Gastrocnemius medialis (tissue), 4 donors: ENCODE measurements at regions not wholly inside any gene's neighbourhood (a gene's known extent, or its start where the extent isn't known, plus 50 kb on each side); places are given as distances from the start of the nearest gene placed in this dataset.

ENCODE experiments used
- POLR2A ChIP-seq, 2 donors: fragments of 450-650 bp; IDR thresholded peaks; one replicate each; pipeline ENCODE4 v1.6.1; 2017; ENCODE audit warnings: antibody characterized with exemption in 2 of 2, mild to moderate bottlenecking in 2 of 2, moderate library complexity in 2 of 2
- TF ChIP-seq, protein P1 (sequence below), 5 experiments: fragments of 450-650 bp in 3 of 5; fragments of 200-600 bp in 2 of 5; sonication (generic) in 2 of 5; IDR thresholded peaks in 4 of 5; conservative IDR thresholded peaks in 1 of 5; 1 replicate in 4 of 5; 2 replicates in 1 of 5; pipeline ENCODE4 v1.5.1; 2016 to 2019; ENCODE audit warnings: antibody characterized with exemption in 5 of 5, mild to moderate bottlenecking in 3 of 5, moderate library complexity in 3 of 5

DNA sequence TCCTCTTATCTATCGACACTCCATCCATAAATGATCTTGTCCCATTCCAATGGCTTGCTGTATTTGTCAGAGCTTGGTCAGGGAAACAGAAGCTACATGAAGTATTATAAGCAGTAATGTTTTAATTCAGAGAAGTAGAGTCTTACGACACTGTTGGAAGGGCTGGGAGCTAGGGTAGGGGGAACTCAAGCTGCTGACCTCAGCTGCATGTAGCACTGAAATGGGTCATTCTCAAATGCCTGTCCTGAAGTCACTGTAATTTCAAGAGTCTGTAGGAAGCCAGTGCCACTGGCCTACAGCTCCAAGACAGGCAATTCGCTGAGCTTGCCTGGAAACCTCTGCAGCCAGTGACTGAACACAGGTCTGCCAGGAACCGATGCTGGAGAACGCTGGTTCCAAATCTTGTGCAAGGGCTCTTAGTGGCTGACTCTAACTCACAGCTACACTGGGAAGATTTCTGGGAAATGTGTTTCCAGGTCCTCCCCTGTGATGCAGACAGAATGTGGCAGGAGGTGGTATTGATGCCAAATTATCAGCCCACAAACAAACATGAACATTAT is 532.4 kb downstream of the CCDC171 start:
- no peak for TF ChIP-seq POLR2A (IDR thresholded peaks at IDR 0.05)
- TF ChIP-seq, protein P1, sequence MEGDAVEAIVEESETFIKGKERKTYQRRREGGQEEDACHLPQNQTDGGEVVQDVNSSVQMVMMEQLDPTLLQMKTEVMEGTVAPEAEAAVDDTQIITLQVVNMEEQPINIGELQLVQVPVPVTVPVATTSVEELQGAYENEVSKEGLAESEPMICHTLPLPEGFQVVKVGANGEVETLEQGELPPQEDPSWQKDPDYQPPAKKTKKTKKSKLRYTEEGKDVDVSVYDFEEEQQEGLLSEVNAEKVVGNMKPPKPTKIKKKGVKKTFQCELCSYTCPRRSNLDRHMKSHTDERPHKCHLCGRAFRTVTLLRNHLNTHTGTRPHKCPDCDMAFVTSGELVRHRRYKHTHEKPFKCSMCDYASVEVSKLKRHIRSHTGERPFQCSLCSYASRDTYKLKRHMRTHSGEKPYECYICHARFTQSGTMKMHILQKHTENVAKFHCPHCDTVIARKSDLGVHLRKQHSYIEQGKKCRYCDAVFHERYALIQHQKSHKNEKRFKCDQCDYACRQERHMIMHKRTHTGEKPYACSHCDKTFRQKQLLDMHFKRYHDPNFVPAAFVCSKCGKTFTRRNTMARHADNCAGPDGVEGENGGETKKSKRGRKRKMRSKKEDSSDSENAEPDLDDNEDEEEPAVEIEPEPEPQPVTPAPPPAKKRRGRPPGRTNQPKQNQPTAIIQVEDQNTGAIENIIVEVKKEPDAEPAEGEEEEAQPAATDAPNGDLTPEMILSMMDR (IDR thresholded peaks at IDR 0.05 in 4 of 5, conservative IDR thresholded peaks at IDR 0.05 in 1 of 5), result no peak
